Limb (tissue), 2 donors: ENCODE measurements at regions not wholly inside any gene's neighbourhood (a gene's known extent, or its start where the extent isn't known, plus 50 kb on each side); places are given as distances from the start of the nearest gene placed in this dataset.
"Not testable (repeated sequence)": the region's sequence is repeated elsewhere in the genome, so short reads cannot be mapped to it uniquely, and the experiment has no call there.

Source experiments
- DNase-seq, 2 donors: peaks; one replicate each; pipeline ENCODE4 v3.0.0-alpha.2; 2016; ENCODE audit errors: extremely low spot score in 2 of 2

- DNase-seq, result peak in 1 of 2 donors; percentile 73
These were observed 108.9 kb upstream of the CIBAR2 start for GRCh38 chr16:85220964-85221731.

DNA sequence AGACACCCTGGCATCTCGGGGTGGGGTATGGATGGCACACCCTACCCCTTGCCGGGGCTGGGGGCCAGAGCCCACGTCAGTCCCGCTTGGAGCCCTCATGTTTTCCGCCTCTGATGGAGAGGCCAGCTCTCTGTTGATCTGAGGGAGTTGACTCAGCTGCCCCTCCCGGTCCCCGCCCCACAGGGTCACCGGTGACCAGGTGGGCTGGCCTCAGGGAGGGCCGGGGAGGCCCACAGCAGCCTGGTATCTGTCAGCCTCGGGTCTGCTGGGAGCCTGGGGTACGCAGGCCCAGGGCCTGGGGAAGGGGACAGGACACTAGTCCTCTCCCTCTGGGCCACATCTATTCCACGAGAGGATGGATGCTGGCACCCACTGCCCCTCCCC lies 109.5 kb upstream of the CIBAR2 start:
- DNase-seq, result peak in 1 of 2 donors; percentile 38

DNA sequence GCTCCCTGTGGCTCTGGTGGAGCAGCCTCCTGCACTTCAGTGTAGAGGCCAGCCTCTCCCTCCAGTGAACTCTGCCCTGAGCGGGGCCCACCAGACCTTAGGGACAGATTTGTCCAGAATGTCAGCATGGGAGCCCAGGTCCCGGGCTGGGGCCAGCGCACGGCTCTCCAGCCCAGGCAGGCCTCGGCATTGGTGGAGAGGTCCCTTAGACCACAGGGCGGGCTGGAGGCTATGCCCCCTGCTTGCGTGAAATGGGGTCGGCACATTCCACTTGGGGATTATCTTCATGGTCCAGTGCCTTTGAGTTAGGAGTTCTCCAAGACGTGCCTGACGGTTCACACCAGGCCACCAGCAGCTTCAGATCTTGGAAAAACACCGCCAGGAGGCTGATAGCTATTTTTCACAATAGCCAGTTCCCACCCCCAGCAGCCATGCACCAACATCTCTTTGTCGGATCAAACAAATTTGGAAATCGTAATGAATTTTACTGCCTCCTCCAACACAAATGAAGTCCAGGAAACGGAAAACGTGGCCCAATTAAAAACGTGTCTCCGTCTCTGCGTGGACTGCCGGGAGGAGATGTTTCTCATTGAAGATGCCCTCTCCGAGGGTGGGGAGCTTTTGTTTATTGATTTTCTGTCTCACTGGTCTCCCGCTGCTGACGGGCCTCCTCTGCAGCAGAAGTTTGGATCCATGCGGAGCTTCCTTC lies 110.0 kb upstream of the CIBAR2 start:
- DNase-seq, result peak in 1 of 2 donors; percentile 38

DNA sequence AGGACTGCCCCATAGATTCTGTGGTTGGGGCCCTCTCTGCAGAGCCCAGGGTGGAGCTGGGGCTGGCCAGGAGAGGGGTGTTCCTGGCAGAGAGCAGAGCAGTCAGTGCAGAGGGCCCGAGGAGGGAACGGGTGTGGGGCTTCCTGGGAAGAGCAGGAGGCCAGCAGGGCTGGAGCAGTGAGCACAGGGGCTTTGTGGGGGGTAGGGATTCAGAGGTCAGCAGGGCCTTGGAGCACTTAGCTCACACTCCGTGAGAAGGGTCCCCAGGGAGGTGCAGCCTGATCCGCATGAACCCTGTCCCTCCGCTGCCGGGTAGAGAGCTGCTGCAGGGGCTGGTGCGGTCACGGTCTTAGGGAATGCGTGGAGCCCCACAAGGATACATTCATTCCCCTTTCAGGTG lies 113.0 kb upstream of the CIBAR2 start:
- peak in 1 of 2 donors; percentile 34 for DNase-seq

DNA sequence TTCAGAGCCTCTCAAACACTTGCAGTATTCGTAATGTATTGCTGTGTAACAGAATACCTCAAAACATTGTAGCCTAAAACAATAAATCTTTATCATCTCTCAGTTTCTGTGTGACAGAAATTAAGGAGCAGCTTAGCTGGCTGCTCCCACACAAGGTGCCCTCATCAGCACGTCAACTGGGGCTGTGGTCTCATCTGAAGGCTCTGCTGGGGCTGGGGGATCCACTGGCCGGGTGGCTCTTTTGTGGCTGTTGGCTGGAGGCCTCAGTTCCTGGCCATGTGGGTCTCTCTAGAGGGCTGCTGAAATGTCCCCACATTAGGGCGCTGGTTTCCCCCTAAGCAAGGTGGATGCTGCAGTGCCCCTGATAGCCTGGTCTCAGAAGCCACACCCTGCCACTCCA lies 113.4 kb upstream of the CIBAR2 start:
- DNase-seq, result no peak

- DNase-seq, result no peak
These were observed 115.0 kb upstream of the CIBAR2 start for GRCh38 chr16:85227084-85227945.

- peak in 1 of 2 donors; percentile 56 for DNase-seq
These were observed 115.9 kb upstream of the CIBAR2 start for GRCh38 chr16:85227946-85228862.

DNA sequence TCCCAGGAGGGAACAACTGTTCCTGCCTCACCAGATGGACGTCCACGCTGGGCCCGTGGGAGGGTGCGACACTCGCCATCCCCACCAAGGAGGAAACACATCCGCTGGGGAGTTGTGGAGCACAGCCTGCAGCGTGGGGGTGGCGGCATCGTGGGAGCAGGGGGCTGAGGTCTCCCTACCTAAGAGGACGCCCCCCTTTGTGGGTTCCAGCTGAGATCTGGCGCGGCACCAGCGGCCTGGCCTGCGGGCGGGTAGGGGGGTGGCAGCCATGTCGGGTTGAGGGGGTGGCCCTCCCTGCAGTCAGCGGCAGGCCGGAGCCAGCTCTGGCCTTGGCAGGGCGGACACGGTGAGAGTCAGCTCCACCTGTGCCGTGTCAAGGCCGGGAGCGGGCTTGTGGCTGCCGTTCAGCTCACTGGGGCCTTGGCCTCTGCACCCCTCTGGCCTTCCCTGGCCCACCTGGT lies 116.7 kb upstream of the CIBAR2 start:
- no peak for DNase-seq

GRCh38 chr16:85229869-85230462 lies 117.7 kb upstream of the CIBAR2 start:
- no peak for DNase-seq

- not testable (repeated sequence) for DNase-seq
These were observed 118.6 kb upstream of the CIBAR2 start for GRCh38 chr16:85230764-85231383.

- DNase-seq, result no peak
These were observed 119.7 kb upstream of the CIBAR2 start for GRCh38 chr16:85231959-85232358.

DNA sequence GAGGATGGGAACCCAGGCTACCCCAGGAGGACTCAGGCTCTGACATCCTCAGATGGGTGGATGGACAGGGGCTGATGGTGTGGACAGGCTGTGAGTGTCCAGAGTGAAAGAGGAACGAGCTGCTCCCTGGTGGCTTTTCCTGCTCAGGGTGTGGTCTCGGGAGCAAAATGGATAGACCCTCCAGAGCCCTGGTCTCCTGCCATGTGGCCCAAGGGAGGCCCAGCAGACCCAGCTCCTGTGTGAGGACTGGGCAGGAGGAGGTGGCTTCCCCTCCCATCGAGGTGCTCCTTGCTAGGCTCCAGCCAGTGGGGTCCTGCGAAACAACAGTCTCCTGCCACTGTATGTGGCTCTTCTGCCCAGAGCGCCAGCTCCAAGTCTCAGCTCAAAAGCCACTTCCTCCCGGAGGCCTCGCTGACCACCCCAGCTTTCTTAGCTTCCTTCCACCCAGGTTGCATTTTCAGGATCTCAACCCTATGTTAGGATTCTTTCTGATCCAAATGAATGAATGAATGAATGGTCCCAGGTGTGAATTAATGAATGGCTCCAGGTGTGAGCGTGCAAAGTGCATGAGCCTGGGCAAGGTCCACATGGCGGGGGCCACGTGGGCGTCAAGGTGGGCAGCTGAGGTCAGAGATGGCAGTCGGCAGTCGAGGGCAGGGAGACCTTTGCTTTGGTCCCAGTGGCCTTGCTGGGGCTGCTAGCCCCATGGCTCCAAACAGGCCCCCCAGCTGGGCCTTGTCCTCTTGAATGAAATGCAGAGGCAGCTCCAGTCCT lies 120.3 kb upstream of the CIBAR2 start:
- no peak for DNase-seq

- DNase-seq, result no peak
These were observed 121.2 kb upstream of the CIBAR2 start for GRCh38 chr16:85233516-85233915.

DNA sequence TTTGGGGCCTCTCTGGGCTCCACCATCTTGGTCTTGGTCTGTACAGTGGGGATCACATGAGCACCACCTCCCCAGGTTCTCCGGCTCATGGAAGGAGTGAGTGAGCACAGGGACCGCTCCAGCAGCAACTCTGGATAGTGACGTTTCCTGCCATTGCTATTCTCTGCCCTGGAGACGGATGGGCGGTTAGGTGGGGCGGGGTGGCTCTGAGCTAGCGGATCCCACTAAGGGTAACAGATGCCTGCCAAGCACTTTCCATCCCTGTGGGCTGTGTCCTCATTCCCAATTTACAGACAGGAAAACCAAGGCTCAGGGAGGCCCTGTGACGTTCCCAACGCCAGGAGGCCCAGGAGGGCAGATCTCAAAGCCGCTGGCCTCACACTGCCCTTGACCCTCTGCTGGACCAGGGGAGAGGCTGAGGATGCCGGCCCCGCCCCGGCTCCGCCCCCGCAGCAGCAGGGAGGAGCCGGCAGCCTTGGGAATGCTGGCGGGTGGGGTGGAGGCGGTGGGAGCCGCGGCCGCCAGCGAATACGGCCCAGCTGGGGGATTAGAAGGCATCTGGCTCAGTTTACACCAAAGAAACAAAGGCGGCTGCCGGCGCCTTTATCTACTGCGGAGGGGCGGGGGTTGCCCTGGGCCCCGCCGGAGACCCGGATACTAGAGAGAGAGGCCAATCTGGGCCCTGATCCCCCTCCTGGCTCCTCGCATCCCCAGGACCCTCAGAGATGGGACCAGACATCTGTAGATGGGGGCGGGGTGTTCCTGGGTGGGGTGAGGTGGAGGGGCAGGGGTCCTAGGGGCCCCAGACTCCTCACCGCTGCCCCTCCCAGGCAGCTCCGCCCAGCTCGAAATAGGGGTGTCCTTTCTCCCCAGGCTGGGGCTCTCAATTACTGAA lies 122.3 kb upstream of the CIBAR2 start:
- DNase-seq, result peak; percentile 86 to 87

DNA sequence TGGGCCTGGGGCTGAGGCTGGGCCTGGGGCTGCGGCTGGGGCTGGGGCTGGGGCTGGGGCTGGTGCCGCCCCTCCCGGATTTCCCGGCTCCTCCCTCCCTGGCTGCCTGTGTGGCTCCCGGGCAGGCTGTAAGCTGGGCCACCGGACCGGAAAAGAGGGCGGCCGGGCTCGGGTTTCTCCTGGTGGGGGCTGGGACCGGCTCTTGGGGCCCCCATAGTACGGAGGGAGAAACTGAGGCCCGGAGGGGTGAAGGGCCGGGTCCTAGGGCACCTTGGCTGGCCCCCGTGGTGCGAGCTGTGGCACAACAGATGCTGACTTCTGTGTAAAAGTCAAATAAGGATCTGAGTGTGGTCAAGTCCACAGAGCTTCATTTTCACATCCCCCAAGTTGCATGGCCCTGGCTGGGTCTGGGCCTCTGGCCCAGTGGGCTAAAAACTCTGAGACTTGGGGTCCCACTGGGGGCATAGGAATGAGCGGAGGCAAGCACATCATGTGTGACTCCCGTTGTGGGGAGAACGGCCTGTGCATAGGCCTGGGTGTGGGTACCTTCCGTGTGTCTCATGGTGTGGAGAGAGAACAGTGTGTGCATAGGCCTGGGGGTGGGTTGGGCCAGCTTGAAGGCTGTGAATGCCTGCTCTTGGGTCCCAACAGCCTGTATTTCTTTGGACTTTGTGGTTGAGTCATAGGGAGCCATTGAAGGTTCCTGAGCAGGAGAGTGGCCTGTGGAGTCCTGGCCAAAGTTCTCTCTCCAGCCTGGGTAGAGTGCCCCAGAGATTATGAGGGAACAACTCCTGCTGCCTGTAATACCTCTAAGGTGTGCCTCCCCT lies 123.9 kb upstream of the CIBAR2 start:
- DNase-seq, result no peak

DNA sequence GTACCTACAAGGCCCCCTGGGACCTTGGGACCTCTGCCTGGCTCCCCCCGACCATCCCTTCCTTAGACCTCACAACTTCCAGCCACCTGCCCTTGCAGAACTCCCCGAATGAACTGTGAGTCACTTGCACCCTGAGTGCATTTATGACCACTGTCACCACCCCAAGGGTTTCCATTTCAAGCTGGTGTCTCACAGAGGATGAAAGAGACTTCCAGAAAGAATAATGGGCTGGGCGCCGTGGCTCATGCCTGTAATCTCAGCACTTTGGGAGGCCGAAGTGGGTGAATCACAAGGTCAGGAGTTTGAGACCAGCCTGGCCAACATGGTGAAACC lies 124.5 kb upstream of the CIBAR2 start:
- no peak for DNase-seq

GRCh38 chr16:85237817-85238216 lies 125.5 kb upstream of the CIBAR2 start:
- DNase-seq, result no peak
